Liver (tissue), 8 donors: ENCODE measurements at regions not wholly inside any gene's neighbourhood (a gene's known extent, or its start where the extent isn't known, plus 50 kb on each side); places are given as distances from the start of the nearest gene placed in this dataset.

Source experiments
- DNase-seq: peaks from one replicate; pipeline ENCODE4 v3.0.0-alpha.2; 2017; ENCODE audit warnings: low spot score
- H3K27ac ChIP-seq, 2 donors: one replicate each; pipeline ENCODE4 v1.7.0; 2013; ENCODE audit warnings: inconsistent platforms in 2 of 2, low read length in 2 of 2, control low read depth in 1 of 2, low read depth in 1 of 2, mild to moderate bottlenecking in 1 of 2
- H3K27me3 ChIP-seq, 4 donors: one replicate each; pipeline versions ENCODE4 v1.6.1 to v1.7.0; 2013; ENCODE audit warnings: low read length in 3 of 4, inconsistent platforms in 1 of 4, mild to moderate bottlenecking in 1 of 4, moderate library complexity in 1 of 4; ENCODE audit not compliant: control insufficient read depth in 4 of 4, insufficient read depth in 4 of 4
- H3K36me3 ChIP-seq, 4 donors: one replicate each; pipeline versions ENCODE4 v1.6.1 to v1.7.0; 2013; ENCODE audit warnings: low read length in 3 of 4, mild to moderate bottlenecking in 3 of 4, low read depth in 1 of 4, moderate library complexity in 1 of 4; ENCODE audit not compliant: control insufficient read depth in 4 of 4, insufficient read depth in 3 of 4
- H3K4me1 ChIP-seq, 4 donors: one replicate each; pipeline versions ENCODE4 v1.6.1 to v1.7.0; 2013; ENCODE audit warnings: low read length in 3 of 4, mild to moderate bottlenecking in 3 of 4, moderate library complexity in 1 of 4; ENCODE audit not compliant: control insufficient read depth in 4 of 4, insufficient read depth in 4 of 4
- H3K4me3 ChIP-seq, 3 donors: one replicate each; pipeline versions ENCODE4 v1.6.1 to v1.7.0; 2013; ENCODE audit warnings: low read length in 3 of 3, control low read depth in 1 of 3, low read depth in 1 of 3, mild to moderate bottlenecking in 1 of 3
- H3K9ac ChIP-seq, 2 donors: one replicate each; pipeline ENCODE4 v1.7.0; 2013; ENCODE audit warnings: low read length in 2 of 2, mild to moderate bottlenecking in 2 of 2, moderate library complexity in 2 of 2, control low read depth in 1 of 2, low read depth in 1 of 2
- H3K9me3 ChIP-seq, 4 donors: one replicate each; pipeline versions ENCODE4 v1.6.1 to v1.7.0; 2013; ENCODE audit warnings: low read length in 3 of 4; ENCODE audit not compliant: control insufficient read depth in 4 of 4
- EGR1 ChIP-seq, 2 donors: IDR thresholded peaks; 2 replicates each; pipeline ENCODE4 v1.6.1; 2016 to 2018; ENCODE audit warnings: antibody characterized with exemption in 2 of 2, low read depth in 2 of 2
- FOXA1 ChIP-seq: IDR thresholded peaks from 2 replicates; pipeline ENCODE4 v1.6.1; 2016; ENCODE audit warnings: antibody characterized with exemption
- FOXA2 ChIP-seq: IDR thresholded peaks from 2 replicates; pipeline ENCODE4 v1.6.1; 2016; ENCODE audit warnings: antibody characterized with exemption
- GABPA ChIP-seq, 2 donors: IDR thresholded peaks in 1 of 2; conservative IDR thresholded peaks in 1 of 2; 2 replicates each; pipeline ENCODE4 v1.6.1; 2016; ENCODE audit warnings: antibody characterized with exemption in 2 of 2, mild to moderate bottlenecking in 1 of 2, moderate library complexity in 1 of 2
- HNF4A ChIP-seq, 2 donors: conservative IDR thresholded peaks; 2 replicates each; pipeline ENCODE4 v1.6.1; 2016; ENCODE audit warnings: antibody characterized with exemption in 2 of 2, mild to moderate bottlenecking in 2 of 2
- HNF4G ChIP-seq: IDR thresholded peaks from 2 replicates; pipeline ENCODE4 v1.6.1; 2016; ENCODE audit warnings: antibody characterized with exemption
- JUND ChIP-seq, 2 donors: IDR thresholded peaks; 2 replicates each; pipeline ENCODE4 v1.6.1; 2016; ENCODE audit warnings: antibody characterized with exemption in 2 of 2
- NR2F2 ChIP-seq: IDR thresholded peaks from 2 replicates; pipeline ENCODE4 v1.6.1; 2016; ENCODE audit warnings: antibody characterized with exemption
- RAD21 ChIP-seq, 2 donors: IDR thresholded peaks; 2 replicates each; pipeline ENCODE4 v1.6.1; 2016; ENCODE audit warnings: antibody characterized with exemption in 2 of 2, mild to moderate bottlenecking in 2 of 2
- RXRA ChIP-seq, 2 donors: IDR thresholded peaks; 2 replicates each; pipeline ENCODE4 v1.6.1; 2017 to 2018; ENCODE audit warnings: antibody characterized with exemption in 2 of 2, mild to moderate bottlenecking in 1 of 2
- SP1 ChIP-seq: IDR thresholded peaks from 2 replicates; pipeline ENCODE4 v1.6.1; 2018; ENCODE audit warnings: antibody characterized with exemption, mild to moderate bottlenecking
- TAF1 ChIP-seq: conservative IDR thresholded peaks from 2 replicates; pipeline ENCODE4 v1.6.1; 2016; ENCODE audit warnings: antibody characterized with exemption, mild to moderate bottlenecking
- YY1 ChIP-seq: IDR thresholded peaks from 2 replicates; pipeline ENCODE4 v1.6.1; 2016; ENCODE audit warnings: antibody characterized with exemption, mild to moderate bottlenecking
- whole genome bisulfite sequencing: extraction: QIAGEN DNeasy Blood & Tissue Kit; methylation state at CpG from one replicate; pipeline ENCODE4 v1.1.7; 2013; 5-methylcytosine and 5-hydroxymethylcytosine counted together
- TF ChIP-seq, protein P1 (sequence below): IDR thresholded peaks from 2 replicates; pipeline ENCODE4 v1.6.1; 2016; ENCODE audit warnings: antibody characterized with exemption
- TF ChIP-seq, protein P2 (sequence below): IDR thresholded peaks from 2 replicates; pipeline ENCODE4 v1.6.1; 2016; ENCODE audit warnings: antibody characterized with exemption
- TF ChIP-seq, protein P3 (sequence below): IDR thresholded peaks from 2 replicates; pipeline ENCODE4 v1.6.1; 2016; ENCODE audit warnings: antibody characterized with exemption, mild to moderate bottlenecking
- TF ChIP-seq, protein P4 (sequence below): fragments of 150-350 bp; IDR thresholded peaks from 2 replicates; pipeline ENCODE4 v1.5.1; 2017; ENCODE audit warnings: improper control_type of control experiment, low read depth, low read length; ENCODE audit not compliant: missing input control
- TF ChIP-seq, protein P5 (sequence below): IDR thresholded peaks from 2 replicates; pipeline ENCODE4 v1.6.1; 2016; ENCODE audit warnings: antibody characterized with exemption
- donor health status: healthy.
- donor health status: healthy.
- donor health status: healthy.
- donor health status: healthy.
- donor health status: healthy.

DNA sequence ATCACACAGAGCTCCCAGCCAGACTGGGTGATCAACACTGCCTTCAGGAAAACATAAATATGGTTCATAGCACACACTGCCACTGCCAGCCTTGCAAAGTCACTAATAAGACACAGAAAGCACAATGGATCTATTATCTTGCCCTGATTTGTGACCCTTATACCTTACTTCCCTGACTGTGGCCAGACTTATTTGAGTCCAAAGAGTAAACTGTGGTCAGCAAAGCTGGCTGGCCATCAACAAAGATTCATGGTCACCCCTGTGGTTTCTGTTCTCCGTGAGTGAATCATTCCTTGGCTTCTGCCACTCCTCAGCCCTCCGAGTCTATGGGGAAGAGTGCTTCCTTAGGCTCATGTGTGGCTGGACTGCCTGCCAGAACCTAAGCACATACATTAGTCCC is 437.7 kb downstream of the RAP2B start (continued):
- TF ChIP-seq, protein P1, sequence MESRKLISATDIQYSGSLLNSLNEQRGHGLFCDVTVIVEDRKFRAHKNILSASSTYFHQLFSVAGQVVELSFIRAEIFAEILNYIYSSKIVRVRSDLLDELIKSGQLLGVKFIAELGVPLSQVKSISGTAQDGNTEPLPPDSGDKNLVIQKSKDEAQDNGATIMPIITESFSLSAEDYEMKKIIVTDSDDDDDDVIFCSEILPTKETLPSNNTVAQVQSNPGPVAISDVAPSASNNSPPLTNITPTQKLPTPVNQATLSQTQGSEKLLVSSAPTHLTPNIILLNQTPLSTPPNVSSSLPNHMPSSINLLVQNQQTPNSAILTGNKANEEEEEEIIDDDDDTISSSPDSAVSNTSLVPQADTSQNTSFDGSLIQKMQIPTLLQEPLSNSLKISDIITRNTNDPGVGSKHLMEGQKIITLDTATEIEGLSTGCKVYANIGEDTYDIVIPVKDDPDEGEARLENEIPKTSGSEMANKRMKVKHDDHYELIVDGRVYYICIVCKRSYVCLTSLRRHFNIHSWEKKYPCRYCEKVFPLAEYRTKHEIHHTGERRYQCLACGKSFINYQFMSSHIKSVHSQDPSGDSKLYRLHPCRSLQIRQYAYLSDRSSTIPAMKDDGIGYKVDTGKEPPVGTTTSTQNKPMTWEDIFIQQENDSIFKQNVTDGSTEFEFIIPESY: no peak

DNA sequence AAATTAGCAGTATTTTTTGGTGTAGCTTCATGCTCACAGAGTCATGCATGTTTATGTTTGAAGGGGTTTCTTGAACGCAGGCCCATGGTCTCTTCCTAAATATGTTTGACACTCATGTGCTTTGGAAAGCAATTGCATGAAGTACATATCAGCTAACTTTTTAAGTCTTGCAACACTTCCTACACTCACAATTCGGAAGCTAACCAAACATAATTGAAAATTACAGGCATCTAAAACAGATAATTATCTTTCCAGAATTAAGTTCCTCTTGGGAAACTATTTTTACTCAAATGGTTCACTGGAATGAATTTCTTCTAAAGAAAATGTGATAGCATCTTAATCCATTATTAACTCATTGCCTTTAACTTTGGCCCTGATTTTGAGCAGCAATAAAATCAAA is 438.9 kb downstream of the RAP2B start:
- Histone ChIP-seq H3K27me3 (no peaks in the 10 kb centered on the region), H3K27ac (no peak overlapping the region), H3K36me3 (no peaks in the 10 kb centered on the region), H3K9ac (no peak overlapping the region), H3K4me3 (no peak overlapping the region), H3K9me3 (no peaks in the 10 kb centered on the region), H3K4me1 (peaks cover 5 to 24% (median 9%) of the 10 kb centered on the region in 4 donors)
- TF ChIP-seq, protein P2, sequence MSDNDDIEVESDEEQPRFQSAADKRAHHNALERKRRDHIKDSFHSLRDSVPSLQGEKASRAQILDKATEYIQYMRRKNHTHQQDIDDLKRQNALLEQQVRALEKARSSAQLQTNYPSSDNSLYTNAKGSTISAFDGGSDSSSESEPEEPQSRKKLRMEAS: no peak
- TF ChIP-seq JUND (IDR thresholded peaks at IDR 0.05): no peak
- TF ChIP-seq TAF1: no peak
- no peak for TF ChIP-seq RAD21 (IDR thresholded peaks at IDR 0.05)
- no peak for TF ChIP-seq HNF4A (conservative IDR thresholded peaks at IDR 0.05)
- TF ChIP-seq, protein P3, sequence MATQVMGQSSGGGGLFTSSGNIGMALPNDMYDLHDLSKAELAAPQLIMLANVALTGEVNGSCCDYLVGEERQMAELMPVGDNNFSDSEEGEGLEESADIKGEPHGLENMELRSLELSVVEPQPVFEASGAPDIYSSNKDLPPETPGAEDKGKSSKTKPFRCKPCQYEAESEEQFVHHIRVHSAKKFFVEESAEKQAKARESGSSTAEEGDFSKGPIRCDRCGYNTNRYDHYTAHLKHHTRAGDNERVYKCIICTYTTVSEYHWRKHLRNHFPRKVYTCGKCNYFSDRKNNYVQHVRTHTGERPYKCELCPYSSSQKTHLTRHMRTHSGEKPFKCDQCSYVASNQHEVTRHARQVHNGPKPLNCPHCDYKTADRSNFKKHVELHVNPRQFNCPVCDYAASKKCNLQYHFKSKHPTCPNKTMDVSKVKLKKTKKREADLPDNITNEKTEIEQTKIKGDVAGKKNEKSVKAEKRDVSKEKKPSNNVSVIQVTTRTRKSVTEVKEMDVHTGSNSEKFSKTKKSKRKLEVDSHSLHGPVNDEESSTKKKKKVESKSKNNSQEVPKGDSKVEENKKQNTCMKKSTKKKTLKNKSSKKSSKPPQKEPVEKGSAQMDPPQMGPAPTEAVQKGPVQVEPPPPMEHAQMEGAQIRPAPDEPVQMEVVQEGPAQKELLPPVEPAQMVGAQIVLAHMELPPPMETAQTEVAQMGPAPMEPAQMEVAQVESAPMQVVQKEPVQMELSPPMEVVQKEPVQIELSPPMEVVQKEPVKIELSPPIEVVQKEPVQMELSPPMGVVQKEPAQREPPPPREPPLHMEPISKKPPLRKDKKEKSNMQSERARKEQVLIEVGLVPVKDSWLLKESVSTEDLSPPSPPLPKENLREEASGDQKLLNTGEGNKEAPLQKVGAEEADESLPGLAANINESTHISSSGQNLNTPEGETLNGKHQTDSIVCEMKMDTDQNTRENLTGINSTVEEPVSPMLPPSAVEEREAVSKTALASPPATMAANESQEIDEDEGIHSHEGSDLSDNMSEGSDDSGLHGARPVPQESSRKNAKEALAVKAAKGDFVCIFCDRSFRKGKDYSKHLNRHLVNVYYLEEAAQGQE: no peak
- TF ChIP-seq, protein P4, sequence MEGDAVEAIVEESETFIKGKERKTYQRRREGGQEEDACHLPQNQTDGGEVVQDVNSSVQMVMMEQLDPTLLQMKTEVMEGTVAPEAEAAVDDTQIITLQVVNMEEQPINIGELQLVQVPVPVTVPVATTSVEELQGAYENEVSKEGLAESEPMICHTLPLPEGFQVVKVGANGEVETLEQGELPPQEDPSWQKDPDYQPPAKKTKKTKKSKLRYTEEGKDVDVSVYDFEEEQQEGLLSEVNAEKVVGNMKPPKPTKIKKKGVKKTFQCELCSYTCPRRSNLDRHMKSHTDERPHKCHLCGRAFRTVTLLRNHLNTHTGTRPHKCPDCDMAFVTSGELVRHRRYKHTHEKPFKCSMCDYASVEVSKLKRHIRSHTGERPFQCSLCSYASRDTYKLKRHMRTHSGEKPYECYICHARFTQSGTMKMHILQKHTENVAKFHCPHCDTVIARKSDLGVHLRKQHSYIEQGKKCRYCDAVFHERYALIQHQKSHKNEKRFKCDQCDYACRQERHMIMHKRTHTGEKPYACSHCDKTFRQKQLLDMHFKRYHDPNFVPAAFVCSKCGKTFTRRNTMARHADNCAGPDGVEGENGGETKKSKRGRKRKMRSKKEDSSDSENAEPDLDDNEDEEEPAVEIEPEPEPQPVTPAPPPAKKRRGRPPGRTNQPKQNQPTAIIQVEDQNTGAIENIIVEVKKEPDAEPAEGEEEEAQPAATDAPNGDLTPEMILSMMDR: no peak
- no peak for TF ChIP-seq FOXA2
- no peak for TF ChIP-seq NR2F2
- no peak for TF ChIP-seq GABPA (IDR thresholded peaks at IDR 0.05 in 1 of 2, conservative IDR thresholded peaks at IDR 0.05 in 1 of 2)
- TF ChIP-seq SP1: no peak
- TF ChIP-seq, protein P1: no peak
- no peak for TF ChIP-seq FOXA1
- TF ChIP-seq, protein P5, sequence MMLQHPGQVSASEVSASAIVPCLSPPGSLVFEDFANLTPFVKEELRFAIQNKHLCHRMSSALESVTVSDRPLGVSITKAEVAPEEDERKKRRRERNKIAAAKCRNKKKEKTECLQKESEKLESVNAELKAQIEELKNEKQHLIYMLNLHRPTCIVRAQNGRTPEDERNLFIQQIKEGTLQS: no peak
- no peak for TF ChIP-seq RXRA (IDR thresholded peaks at IDR 0.05)
- no peak for TF ChIP-seq EGR1 (IDR thresholded peaks at IDR 0.05; ENCODE audit: low read depth in 2 of 2)
- no peak for TF ChIP-seq YY1
- no peak for TF ChIP-seq HNF4G
- no peak for DNase-seq
- WGBS: 36% methylated on average over 2 of the region's 2 CpGs
